ENCODE measurements at regions not wholly inside any gene's neighbourhood (a gene's known extent, or its start where the extent isn't known, plus 50 kb on each side); places are given as distances from the start of the nearest gene placed in this dataset.
"Not testable (repeated sequence)": the region's sequence is repeated elsewhere in the genome, so short reads cannot be mapped to it uniquely, and the experiment has no call there.

DNA sequence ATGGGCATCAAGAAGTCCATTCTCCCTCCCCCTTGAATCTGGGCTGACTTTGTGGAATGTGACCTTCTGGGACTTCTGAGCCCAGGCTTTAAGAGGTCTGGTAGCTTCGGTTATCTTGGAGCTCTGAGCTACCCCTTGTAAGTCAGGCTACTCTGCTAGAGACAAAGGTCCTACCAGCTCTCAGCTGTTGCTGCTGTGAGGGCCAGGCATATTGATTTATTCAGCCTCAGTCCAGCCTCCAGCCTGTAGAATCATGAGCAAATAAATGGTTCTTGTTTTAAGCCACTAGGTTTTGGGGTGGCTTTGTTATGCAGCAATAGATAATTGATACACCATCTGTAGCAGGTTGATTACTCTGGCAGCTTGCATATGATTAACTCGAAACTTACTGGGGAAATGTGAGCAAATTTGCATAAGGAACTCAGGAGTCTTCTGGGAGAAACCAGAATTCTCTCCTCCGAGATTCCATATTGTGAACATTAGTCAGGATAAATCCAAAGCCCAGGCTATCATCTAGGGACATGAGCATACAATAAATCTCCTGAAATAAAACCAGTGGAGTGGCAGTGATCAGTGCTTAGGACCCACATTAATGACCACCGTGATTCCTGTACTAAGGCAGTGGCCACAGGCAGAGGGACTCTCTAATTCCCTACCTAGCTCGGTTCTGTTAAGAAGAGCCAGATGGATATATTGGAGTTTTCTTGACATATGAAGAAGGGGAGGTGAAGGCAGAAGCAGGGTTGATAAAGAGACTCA lies 336.1 kb downstream of the CDC5L start:
- no peak for DNase-seq

DNA sequence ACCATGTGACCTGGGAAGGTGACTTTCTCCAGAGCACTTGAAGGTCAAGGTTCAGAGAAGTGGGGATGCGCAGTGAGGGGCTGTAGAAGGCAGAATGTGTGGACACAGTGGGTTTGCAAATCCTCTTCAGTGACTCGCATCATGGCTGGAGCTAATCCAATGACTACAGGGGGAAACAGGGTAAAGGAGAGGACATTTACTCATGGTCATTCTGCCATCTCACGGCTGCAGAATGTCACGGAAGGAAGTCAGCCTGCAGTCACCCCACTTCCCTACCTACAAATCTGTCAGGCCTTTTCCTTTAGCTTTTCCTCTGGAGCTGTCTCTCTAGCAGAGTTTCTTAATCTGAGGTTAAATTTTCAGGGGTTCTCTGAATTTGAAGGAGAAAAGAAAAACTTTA lies 337.6 kb downstream of the CDC5L start:
- no peak for DNase-seq

DNA sequence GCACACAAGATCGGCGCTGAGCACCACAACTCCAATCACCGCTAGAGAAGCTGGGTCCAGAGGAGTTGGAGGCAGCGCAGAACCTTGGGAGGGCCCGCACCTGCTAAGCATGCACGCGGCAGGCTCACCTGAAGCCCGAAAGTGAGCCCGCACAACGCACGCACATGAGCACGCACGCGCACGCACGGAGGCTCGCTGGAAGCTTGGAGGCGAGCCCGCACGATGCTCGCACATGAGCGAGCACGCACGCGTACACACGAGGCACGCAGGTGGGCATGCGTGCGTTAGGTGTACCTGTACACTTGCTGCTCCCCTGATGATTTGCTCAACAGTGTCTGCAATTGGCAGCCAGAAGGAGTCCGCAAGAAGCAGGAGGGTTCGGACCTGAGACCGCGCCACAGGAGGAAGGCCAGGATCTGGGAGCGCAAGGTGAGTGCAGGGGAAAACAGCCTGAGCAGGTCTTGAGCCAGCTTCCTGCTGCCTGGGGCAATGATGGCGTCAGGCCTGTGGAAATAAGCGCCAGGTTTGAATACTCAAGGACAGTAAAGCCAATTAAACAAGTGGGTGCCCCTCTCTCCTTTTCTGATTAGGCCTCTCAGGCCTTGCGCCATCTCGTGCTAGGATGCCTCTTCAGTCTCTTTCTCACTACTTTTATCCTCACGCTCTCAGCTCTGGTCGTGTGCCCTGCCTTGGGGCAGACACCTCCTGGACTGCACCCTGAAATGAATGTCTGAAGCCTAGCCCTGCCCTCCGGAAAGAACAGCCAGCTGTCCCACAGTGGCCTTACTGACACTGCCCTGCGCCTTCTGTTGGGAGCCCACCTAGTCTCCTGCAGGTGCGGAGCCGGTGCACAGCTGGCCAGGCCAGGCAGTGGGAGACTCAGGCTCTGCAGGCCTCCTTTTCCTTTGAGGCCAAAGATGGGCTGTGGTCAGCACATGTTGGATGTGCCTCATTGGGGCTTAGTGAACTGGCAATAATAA lies 340.4 kb downstream of the CDC5L start:
- DNase-seq, result no peak

DNA sequence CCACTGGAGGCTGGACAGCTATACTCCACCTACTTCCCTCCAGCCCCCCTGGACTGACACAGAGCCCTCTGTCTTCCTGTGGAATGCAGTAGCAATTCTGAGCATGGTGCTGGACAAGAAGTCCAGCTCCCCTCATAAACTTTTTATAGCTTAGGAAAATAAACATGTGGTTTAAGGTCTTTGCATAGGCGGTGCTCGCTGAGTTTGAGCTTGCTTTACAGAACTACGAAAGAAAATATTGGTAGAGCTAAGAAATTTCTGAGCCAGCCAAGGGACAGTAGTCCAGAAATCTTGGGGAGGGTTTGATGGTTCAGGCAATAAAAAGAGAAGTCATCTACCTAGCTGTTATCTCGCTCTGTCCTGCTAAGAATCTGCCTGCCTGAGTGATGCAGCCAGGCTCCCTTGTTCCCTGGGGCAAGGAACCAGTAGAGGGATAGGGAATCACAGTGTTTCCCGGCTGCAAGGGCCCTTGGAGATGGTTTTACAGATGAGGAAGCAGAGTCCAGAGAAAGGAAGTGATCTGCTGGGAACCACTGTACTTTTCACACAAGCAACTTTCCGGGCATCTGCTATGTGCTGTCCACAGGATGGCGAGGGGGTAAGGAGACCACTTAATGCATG lies 343.4 kb downstream of the CDC5L start:
- no peak for DNase-seq

DNA sequence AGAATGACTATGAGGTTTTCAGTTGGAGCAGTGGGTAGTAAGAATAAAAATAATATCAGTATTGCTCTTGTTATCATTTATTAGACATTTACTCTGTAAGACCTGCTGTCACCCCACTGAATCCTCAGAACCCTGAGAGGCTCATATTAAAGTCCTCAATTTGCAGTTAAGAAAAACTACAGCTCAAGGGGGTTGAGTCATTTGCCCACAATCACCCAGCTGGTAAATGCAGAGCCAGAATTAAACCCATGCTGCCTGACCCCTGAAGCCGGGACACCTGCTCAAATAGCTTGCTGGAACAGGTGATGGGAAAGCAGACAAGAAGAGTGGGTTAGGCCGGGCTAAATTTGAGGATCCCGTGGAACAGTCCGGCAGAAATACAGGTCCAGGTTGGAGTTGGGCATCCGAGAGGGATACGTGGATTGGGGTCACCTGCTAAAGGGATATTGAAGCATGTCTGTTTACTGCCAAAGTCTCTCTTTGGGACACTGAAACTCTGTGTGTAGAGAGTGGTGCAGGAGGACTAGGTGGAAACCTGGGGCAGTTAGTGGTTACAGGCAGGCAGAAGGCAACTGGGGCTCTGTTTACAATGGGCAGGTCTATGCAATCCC lies 344.1 kb downstream of the CDC5L start:
- no peak for DNase-seq

DNA sequence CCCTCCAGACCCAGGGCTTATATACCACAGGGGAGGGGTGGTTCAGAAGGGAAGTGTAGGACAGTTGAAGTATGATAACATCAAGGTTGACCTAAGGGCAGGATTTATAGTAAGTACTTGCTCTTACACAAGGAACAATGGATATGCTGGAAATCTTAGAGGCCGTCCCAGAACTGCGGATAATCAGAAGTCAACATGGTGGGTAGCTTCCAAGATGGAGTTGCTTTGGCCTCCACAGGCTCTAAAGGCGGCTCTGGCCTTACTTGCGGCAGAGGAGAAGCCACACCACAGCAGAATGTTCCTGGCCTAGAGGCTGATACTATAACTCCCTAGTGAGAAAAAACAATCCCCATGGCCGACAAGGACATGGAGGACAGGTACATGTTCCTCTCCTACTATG lies 344.7 kb downstream of the CDC5L start:
- DNase-seq, result no peak

DNA sequence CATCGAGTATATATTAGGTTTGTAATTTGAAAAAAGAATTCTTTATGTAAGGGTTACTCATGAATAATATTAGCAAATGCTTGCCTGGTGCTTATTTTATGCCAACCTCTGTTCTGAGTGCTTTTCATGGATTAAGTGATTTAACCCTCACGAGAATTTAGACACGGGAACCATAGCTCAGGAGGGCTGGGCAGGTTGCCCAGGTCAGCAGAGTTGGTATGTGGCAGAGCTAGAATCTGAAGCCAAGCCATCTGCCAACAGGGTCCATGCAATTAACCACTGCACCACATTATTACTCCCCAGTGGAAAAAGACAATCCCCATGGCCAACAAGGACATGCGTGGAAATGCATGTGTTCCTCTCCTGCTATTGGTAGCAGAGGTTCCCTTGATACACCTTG lies 345.6 kb downstream of the CDC5L start:
- DNase-seq, result no peak

DNA sequence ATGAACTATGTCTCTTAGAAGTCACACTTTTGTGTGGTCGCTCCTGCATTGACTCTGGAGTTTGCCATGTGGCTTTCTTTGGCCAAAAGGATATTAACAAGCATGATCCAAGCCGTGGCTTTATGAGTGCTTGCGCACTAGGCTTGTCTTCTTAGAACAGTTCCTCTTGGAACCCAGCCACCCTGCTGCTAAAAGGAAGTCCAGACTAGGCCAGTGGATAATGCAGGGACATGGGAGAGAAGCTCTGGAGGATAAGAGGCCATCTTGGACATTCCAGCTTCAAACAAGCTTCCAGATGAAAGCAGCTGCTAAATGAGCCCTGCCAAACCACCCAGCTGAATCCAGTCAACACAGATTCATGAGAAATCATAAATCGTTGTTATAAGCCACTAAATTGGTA lies 346.4 kb downstream of the CDC5L start:
- no peak for DNase-seq

DNA sequence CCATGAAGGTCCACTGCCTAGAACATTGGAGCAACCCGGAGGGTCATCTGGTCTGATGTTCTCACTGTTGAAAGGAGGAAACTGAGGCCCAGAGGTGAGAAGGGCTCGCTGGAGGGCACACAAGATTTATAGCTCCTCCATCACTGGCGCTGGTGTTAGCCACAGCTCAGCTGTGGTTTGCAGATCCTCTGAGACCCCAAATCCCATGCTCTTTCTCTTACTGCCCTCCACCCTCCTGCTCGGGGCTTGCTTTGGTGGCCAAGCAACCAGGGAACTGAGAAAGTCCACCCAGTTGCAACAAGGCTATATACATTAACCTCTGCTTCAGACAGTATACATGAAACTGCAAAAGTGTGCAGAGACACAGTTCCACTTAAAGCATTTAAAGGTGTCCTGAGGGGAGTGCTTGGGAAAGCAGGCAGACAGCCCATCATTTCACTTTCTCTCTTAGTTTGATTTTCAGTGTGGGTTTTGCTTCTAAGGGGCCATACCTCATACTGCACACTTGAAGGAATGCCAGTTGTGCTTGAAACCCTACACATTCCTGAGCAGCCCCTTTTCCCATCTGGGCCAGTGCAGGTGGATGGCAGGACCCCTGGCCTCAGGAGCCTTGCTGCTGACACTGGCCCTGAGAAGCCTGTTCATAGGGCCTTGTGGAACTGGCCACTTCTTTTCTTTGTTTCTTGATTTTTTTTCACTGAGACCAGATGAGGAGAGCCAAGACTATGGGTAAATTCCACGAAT lies 347.6 kb downstream of the CDC5L start:
- no peak for DNase-seq

DNA sequence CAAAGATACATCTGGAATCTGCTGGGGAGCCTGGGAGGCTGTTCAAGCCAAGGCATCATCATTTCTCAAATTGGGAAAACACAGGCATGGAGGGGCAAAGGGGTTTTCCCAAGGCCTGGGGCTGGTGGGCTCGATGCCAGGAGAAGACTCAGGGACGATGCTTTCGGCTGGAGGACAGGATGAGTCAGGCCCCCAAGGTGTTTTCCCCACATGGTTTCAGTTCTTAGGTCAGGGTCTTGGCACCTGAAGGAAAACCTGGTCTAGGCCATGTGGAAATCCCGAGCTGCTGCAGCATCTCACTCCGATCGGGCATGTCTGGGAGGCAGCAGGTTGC lies 348.1 kb downstream of the CDC5L start:
- no peak for DNase-seq

DNA sequence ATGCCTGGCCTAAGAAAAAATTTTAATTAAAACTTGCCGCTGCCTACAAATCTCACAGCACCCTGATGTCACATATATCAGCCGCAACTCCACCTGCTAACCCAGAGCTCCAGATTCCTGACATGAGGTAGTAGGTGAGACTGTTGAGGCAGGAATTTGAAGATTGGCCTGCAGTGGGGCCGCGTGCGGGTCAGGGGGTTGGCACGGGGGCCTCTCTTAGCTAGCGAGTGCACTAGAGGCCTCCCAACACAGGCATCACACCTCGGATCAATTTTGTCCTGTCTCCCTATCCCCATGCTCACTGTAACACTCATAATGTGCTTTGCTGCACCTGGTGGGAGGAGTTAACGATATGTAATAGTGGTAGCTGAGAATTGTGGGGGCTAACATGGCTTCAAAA lies 349.8 kb downstream of the CDC5L start:
- no peak for DNase-seq

DNA sequence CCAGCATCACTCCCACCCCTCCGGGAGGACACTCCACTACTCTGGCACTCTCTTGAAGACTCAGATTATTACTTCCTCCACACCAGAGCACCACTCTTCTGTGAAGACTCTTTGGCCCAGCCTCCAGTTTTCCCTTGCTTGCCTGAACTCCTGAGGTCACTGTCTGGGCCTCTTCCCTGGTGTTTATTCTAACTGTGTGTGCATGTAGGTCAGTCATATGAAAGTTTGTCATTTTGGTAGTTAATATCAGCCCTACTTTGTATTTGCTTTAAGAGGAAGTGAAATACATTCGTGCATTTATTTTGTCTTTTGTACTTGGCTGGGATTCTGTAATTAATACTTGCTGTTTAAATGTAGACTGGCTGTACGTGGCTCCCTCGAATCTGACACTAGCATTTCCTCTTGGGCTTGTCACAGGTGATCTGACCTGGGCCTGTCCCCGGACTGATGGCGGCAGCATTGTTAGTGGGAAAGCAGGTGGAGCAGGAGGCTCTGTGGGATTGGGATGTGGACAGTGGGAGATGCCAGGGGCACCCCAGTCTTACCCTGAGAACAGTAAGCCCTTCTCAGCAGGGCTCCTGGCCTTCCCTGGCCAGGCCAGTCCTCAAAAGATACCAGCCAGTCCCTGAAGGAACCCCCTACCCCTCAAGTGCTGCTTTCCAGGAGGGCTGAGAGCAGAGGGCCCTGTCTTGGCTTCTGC lies 350.5 kb downstream of the CDC5L start:
- no peak for DNase-seq

DNA sequence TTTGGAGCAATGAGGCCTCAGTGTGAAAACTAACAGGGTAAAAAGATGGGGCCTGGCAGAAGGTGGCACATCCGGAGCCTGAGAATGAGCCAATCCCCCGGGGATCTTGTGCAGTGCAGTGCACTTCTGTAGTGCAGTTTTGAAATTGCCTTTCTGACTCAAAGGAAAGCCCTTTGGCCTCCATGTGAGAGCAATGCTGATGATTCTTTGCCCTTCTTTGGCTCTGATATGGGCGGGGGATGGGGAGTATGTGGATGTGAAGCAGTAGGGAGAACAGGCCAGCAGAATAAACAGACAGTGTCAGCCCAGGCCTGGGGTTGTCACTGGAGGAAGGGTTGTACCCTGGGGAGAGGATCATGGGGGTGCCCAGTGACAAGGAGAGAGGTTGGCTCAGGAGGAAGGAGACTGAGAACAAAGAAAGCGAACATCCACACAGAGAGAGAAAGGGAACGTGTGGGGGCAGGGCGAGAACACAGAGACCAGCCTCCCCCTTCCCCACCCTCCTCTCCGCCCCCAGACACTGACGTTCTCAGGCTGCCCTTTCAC lies 351.2 kb downstream of the CDC5L start:
- DNase-seq, result no peak

DNA sequence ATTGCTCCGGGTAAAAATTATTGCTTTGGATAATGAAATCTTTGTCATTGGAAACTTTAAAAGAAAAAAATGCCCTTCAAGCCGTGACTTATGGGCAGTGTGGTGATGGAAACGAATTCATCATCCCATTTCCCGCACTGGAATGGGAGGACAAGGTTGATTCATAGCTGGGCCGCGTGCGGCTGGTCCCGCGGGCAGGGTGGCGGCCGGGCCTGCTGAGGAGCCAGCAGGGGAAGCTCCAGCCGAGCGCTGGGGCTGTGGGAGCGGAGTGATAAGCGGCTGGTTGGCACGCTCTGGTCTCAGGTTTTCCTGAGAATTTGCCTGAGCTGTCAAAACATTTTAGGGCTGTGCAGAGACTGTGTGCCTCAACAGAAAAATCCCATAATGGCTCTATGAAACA lies 351.7 kb downstream of the CDC5L start:
- no peak for DNase-seq

DNA sequence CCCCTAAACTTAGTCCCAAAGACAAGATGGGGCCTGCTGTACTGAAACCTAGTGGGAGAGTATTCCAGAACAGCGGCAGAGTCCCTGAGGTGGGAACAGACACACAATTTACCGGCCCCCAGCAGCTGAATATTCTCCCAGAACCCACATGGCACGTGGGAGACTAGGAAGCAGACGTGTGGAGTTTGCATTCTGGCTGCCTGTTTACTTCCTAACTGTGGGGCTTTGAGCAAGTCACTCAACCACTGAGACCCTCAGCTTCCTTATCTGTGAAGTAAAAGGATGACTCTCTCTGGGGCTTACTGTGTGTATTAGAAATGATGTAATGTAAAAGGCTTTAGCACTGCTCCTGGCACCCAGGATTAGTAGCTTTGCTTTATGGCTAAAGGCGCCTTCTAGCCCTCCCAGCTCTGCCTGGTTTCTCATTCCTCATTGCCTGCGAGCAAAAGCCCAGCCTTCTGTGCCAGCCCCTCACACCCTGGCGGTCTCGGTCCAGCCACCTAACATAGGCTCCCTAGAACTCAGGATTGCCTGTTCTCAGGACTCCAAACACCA lies 353.1 kb downstream of the CDC5L start:
- no peak for DNase-seq

DNA sequence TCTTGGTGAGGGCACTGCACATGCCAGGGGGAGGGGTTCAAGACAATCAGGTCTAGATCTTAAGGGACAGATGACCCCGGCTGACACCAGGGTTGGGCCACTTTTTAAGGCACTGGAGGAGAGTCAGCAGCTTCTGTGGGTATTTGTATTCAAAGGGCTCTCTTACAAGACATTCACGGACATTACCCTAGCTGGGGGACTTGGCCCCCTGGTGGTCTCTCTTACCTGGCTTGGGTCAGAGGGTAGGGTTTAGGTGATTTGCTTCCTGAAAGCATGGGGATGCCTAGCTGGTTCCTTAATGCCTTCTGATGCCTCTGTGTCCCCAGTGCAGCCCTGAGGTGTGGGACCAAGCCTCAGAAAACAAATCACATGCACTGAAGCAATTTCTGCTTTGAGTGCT lies 354.7 kb downstream of the CDC5L start:
- DNase-seq, result no peak

DNA sequence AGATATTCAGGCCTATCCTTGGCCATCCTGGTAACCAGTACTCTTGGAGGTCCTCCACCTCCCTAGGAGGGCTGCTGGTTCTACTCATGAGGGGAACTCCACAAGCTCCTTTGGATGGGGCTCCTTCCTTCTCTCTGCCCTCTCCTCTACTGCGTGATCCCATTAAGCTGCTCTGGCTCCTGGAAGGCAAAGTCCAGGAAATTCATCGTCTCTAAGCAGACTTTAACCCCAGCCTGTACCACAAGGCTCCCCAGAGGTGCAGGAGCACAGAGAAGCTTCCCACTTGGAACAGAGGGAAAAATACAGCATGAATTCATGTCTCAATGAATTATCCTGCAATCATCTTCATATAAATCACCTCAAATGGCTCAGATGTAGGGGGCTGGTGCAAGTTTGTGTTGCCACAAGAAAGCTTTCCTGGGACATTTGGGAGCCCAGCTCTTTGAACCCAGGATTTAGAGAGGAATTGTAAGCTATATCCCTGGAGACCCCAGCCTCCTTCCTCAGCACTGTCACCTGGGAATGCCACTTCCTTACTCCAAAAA lies 355.4 kb downstream of the CDC5L start:
- DNase-seq, result no peak

DNA sequence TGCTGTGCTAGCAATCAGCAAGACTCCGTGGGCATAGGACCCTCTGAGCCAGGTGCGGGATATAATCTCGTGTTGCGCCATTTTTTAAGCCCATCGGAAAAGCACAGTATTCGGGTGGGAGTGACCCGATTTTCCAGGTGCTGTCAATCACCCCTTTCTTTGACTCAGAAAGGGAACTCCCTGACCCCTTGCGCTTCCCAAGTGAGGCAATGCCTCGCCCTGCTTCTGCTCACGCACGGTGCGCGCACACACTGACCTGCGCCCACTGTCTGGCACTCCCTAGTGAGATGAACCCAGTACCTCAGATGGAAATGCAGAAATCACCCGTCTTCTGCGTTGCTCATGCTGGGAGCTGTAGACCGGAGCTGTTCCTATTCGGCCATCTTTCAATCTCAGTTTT lies 372.6 kb downstream of the CDC5L start:
- not testable (repeated sequence) for DNase-seq

DNA sequence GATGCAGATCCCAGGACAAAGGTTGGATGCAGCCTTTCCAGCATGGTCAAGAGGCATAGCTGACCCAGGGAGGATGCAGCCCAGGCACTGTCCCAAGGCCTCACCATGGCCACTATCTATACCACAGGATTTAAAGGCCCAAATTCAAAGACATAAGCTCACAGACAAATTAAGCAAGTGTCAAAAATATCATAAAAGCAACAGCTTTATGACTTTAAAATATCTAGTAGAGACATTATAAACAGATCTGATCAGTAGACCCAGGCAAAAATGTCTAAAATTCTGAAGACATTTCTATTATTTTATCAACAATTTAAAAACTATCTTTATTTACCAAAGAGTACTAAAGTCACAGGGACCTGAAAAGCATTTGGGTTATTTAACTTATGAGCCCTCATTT lies 373.5 kb downstream of the CDC5L start:
- no peak for DNase-seq

DNA sequence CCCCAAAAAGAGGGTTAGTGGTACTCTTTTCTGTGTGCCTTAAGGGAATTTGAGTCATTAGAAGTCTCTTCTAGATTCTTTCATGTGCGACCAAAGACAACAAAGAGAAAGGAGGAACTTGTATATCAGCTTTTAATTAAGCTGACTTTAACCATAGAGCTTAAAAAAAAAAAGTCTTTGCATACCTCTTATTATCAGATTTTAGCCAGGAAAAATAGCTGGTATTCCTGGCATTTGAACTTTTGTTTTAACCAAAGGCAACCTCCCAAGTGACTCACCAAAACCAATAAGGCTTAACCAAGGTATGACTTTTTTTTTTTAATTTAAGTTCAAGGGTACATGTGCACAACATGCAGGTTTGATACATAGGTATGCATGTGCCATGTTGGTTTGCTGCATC lies 375.0 kb downstream of the CDC5L start:
- DNase-seq, result no peak

Measured in stimulated activated CD4-positive, alpha-beta T cell treated with anti-CD3 and anti-CD28 coated beads, Interleukin-4, amount 100 ng/mL, for 1 hour (primary cell).